Suprapubic skin (tissue), 4 donors: ENCODE measurements at regions not wholly inside any gene's neighbourhood (a gene's known extent, or its start where the extent isn't known, plus 50 kb on each side); places are given as distances from the start of the nearest gene placed in this dataset.
A peak's percentile ranks its signal among the peaks of the same experiment; 100 is the strongest.

Experiments used
- DNase-seq, 2 donors: peaks; one replicate each; pipeline ENCODE4 v3.0.0-alpha.2; 2019; ENCODE audit warnings: low spot score in 2 of 2
- H3K27ac ChIP-seq: fragments of 200-600 bp; sonication (generic); one replicate; pipeline ENCODE4 v1.5.1; 2019
- H3K27me3 ChIP-seq: fragments of 200-600 bp; sonication (generic); one replicate; pipeline ENCODE4 v1.5.1; 2019
- H3K36me3 ChIP-seq: fragments of 200-600 bp; sonication (generic); one replicate; pipeline ENCODE4 v1.5.1; 2019
- H3K4me1 ChIP-seq: fragments of 200-600 bp; sonication (generic); one replicate; pipeline ENCODE4 v1.5.1; 2019
- H3K4me3 ChIP-seq: fragments of 200-600 bp; sonication (generic); one replicate; pipeline ENCODE4 v1.5.1; 2019; ENCODE audit warnings: mild to moderate bottlenecking
- H3K9me3 ChIP-seq: fragments of 200-600 bp; sonication (generic); one replicate; pipeline ENCODE4 v1.5.1; 2019
- EP300 ChIP-seq: sonication (generic); formaldehyde crosslinking; IDR thresholded peaks from one replicate; pipeline ENCODE4 v1.6.1; 2017; ENCODE audit warnings: antibody characterized with exemption
- POLR2A ChIP-seq, 2 donors: fragments of 450-650 bp; IDR thresholded peaks; one replicate each; pipeline ENCODE4 v1.6.1; 2017; ENCODE audit warnings: antibody characterized with exemption in 2 of 2, mild to moderate bottlenecking in 2 of 2, moderate library complexity in 2 of 2
- POLR2AphosphoS5 ChIP-seq, 3 donors: sonication (generic); formaldehyde crosslinking; IDR thresholded peaks; one replicate each; pipeline ENCODE4 v1.6.1; 2017; ENCODE audit warnings: antibody characterized with exemption in 3 of 3
- WGBS: methylation state at CpG from one replicate; pipeline ENCODE4 v1.1.5; 2018; 5-methylcytosine and 5-hydroxymethylcytosine counted together
- TF ChIP-seq, protein P1 (sequence below), 2 donors: fragments of 200-600 bp in 1 of 2; fragments of 450-650 bp in 1 of 2; sonication (generic) in 1 of 2; IDR thresholded peaks; one replicate each; pipeline ENCODE4 v1.5.1; 2016 to 2019; ENCODE audit warnings: antibody characterized with exemption in 2 of 2, mild to moderate bottlenecking in 1 of 2, moderate library complexity in 1 of 2

DNA sequence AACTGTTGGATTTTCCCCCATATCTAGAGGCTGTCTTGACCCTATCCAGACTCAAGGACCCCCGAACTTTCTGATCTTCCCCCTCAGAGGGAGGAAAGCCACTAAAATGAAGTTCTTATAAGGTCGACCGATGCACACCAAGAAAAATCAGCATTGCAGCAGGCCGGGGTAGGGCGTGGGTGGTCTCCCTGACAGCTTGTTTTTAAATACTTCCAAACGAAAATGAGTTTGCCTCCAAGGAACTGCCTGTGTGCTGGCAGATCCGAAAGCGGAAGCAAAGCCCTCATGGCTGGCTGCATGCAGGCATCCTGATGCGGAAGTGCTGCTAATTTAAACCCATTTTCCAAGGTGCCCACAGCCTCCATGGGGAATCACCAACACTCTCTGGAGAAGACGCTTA, 374.3 kb upstream of the XYLT1 start:
- no peak for TF ChIP-seq POLR2AphosphoS5 (IDR thresholded peaks at IDR 0.05)
- no peak for TF ChIP-seq EP300
- TF ChIP-seq POLR2A (IDR thresholded peaks at IDR 0.05), result no peak
- TF ChIP-seq, protein P1, sequence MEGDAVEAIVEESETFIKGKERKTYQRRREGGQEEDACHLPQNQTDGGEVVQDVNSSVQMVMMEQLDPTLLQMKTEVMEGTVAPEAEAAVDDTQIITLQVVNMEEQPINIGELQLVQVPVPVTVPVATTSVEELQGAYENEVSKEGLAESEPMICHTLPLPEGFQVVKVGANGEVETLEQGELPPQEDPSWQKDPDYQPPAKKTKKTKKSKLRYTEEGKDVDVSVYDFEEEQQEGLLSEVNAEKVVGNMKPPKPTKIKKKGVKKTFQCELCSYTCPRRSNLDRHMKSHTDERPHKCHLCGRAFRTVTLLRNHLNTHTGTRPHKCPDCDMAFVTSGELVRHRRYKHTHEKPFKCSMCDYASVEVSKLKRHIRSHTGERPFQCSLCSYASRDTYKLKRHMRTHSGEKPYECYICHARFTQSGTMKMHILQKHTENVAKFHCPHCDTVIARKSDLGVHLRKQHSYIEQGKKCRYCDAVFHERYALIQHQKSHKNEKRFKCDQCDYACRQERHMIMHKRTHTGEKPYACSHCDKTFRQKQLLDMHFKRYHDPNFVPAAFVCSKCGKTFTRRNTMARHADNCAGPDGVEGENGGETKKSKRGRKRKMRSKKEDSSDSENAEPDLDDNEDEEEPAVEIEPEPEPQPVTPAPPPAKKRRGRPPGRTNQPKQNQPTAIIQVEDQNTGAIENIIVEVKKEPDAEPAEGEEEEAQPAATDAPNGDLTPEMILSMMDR (IDR thresholded peaks at IDR 0.05), result no peak
- no peaks in the 10 kb centered on the region for H3K4me1 ChIP-seq
- DNase-seq, result no peak
- no peaks in the 10 kb centered on the region for H3K9me3 ChIP-seq
- H3K4me3 ChIP-seq, result no peak overlapping the region
- no peak overlapping the region for H3K27ac ChIP-seq
- no peaks in the 10 kb centered on the region for H3K36me3 ChIP-seq
- H3K27me3 ChIP-seq, result no peaks in the 10 kb centered on the region
- 67% methylated on average over 10 of the region's 10 CpGs for WGBS

DNA sequence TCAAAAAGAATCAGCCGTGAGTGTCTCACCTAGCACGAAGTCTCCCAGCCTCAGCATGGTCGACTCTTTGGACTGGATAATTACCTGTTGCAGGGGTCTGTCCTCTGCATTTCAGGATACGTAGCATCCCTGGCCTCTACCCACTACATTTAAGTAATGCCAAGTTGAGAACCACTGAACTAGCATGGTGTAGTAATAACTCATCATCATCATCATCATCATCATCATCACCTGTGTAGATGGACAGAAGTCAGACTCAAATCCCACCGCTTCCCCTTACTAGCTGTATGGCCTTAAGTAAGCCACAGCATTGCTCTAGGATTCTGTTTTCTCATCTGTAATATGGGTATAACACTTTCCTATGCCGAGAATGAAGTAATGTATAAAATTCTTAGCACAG, 373.1 kb upstream of the XYLT1 start:
- no peaks in the 10 kb centered on the region for H3K36me3 ChIP-seq

DNA sequence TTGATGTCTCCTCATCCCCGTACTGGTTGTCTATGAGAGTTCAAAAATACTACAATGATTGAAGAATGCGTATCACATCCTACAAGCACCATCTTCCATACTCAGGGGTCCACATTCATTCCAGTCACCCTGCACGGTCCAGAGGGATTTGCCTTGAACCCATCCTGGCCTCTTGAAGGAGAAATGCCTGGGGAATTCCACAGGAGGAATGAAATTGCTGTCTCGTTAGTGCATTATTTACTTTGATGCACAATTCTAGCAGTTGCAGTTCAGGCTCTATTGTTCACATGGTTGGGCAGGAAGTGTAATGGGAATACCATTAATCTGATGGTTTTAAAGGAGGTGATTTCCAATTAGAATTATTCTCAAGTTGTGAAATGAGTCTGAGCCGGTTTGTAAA, 369.1 kb upstream of the XYLT1 start:
- no peaks in the 10 kb centered on the region for H3K27me3 ChIP-seq
- DNase-seq, result no peak
- H3K9me3 ChIP-seq, result no peaks in the 10 kb centered on the region
- H3K4me1 ChIP-seq, result peaks cover 13% of the 10 kb centered on the region
- H3K36me3 ChIP-seq, result no peaks in the 10 kb centered on the region
- 68% methylated on average over 5 of the region's 5 CpGs for WGBS
- no peak overlapping the region for H3K4me3 ChIP-seq
- no peak for TF ChIP-seq POLR2AphosphoS5 (IDR thresholded peaks at IDR 0.05)
- TF ChIP-seq, protein P1 (IDR thresholded peaks at IDR 0.05), result no peak
- no peak for TF ChIP-seq EP300
- TF ChIP-seq POLR2A (IDR thresholded peaks at IDR 0.05), result no peak
- H3K27ac ChIP-seq, result no peak overlapping the region

More for the DNA sequence above, 373.1 kb upstream of the XYLT1 start:
- Histone ChIP-seq H3K27me3 (no peaks in the 10 kb centered on the region), H3K4me1 (peaks cover 5% of the 10 kb centered on the region), H3K9me3 (no peaks in the 10 kb centered on the region), H3K4me3 (no peak overlapping the region), H3K27ac (no peak overlapping the region)
- no peak for TF ChIP-seq POLR2AphosphoS5 (IDR thresholded peaks at IDR 0.05)
- no peak for TF ChIP-seq EP300
- TF ChIP-seq, protein P1 (IDR thresholded peaks at IDR 0.05), result no peak
- no peak for TF ChIP-seq POLR2A (IDR thresholded peaks at IDR 0.05)
- DNase-seq, result no peak
- 93% methylated on average over 6 of the region's 6 CpGs for WGBS

DNA sequence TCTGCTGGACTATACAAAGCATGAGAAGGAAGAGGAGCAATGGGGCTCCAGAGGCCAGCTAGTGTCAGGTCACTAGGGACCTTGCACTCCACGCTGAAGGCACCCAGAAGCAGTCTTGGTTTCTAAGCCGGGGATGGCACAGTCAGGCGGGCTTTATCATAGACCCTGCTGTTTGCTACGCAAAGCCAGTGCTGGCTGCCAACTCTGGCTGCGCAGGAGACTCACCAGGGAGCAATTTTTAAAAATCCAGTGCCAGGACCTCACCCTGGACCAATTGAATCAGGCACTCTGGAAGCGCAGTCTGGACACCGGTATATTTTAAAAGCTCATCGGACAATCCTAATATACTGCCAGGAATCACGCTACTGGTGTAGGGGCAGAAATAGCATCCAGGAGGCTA, 368.5 kb upstream of the XYLT1 start:
- 74% methylated on average over 9 of the region's 9 CpGs for WGBS

DNA sequence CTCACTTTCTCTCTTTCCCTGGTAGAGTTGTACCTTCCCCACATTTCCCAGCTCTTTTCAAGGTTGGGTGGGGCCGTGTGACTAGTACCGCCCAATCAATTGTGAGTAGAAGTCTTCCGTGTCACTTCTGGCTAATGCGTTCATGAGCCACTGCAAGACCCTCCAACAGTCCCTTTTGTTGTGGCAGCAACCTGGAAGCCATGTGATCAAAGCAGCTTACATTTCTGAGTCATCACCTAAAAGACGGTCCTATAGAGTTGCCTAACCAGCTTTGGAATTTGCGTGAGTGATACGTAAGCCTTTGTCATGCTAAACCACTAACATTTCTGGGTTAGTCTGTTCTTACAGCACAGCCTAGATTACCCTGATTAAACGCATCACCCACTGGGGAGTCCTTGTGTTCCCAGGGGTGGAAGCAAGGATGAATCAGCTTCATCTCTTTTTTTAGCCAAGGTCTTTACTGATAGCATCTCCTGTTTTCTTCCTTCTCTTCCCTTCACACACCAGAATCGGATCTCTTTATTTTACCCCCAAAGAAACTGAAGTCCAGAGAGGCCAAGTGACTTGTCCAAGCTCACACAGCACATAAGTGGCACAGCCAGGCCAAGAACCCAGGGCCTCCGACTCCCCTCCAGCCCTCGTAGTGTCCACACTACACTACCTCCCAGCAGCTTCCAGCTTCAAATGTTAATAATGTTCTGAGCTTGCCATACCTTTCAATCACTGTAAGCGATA, 366.3 kb upstream of the XYLT1 start:
- Histone ChIP-seq H3K4me1 (peaks cover 13% of the 10 kb centered on the region), H3K4me3 (no peak overlapping the region), H3K9me3 (no peaks in the 10 kb centered on the region), H3K27me3 (no peaks in the 10 kb centered on the region), H3K27ac (peak overlapping the region; percentile 75), H3K36me3 (no peaks in the 10 kb centered on the region)
- TF ChIP-seq POLR2A (IDR thresholded peaks at IDR 0.05) (no peak), EP300 (no peak), POLR2AphosphoS5 (IDR thresholded peaks at IDR 0.05) (no peak)
- TF ChIP-seq, protein P1 (IDR thresholded peaks at IDR 0.05), result no peak
- WGBS, result 51% methylated on average over 12 of the region's 12 CpGs
- DNase-seq, result no peak

More for the DNA sequence above, 368.5 kb upstream of the XYLT1 start:
- TF ChIP-seq, protein P1 (IDR thresholded peaks at IDR 0.05), result no peak
- TF ChIP-seq EP300, result no peak
- TF ChIP-seq POLR2A (IDR thresholded peaks at IDR 0.05), result no peak
- no peak for TF ChIP-seq POLR2AphosphoS5 (IDR thresholded peaks at IDR 0.05)
- H3K4me3 ChIP-seq, result no peak overlapping the region
- no peaks in the 10 kb centered on the region for H3K9me3 ChIP-seq
- no peak for DNase-seq
- H3K27ac ChIP-seq, result no peak overlapping the region
- H3K36me3 ChIP-seq, result no peaks in the 10 kb centered on the region
- no peaks in the 10 kb centered on the region for H3K27me3 ChIP-seq
- H3K4me1 ChIP-seq, result peaks cover 13% of the 10 kb centered on the region
